HG03097 (cell line): ENCODE measurements at regions not wholly inside any gene's neighbourhood (a gene's known extent, or its start where the extent isn't known, plus 50 kb on each side); places are given as distances from the start of the nearest gene placed in this dataset.
A peak's percentile ranks its signal among the peaks of the same experiment; 100 is the strongest.
"Not testable (repeated sequence)": the region's sequence is repeated elsewhere in the genome, so short reads cannot be mapped to it uniquely, and the experiment has no call there.

Experiments
- ATAC-seq: cut with Tn5 transposase; IDR thresholded peaks from one replicate; pipeline ENCODE4 v1.9.1; 2021; ENCODE audit not compliant: unreplicated experiment, low FRiP score

GRCh38 chr4:128459547-128459946, 171.9 kb upstream of the PGRMC2 start:
- no peak for ATAC-seq

DNA sequence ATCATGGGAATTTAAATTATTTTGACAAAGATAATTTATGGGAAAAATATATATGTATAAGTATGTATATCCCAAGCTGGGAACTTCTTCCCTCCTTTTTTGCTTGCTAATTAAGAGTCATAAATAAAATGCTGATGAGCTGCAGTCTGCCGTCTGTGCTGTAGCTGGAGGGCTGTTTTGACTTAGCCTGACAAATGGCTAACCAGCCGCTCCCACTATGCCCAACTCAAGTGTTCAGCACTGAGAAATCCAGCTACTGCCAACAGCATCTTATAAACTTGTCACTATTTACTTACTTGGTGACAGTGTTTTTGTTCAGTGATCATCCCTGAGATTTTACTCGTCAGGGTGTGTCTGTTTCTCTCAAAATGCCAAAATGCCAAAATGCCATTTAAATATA, 171.2 kb upstream of the PGRMC2 start:
- ATAC-seq, result no peak

- no peak for ATAC-seq
Observed at GRCh38 chr4:128457726-128458125, 170.1 kb upstream of the PGRMC2 start.

- no peak for ATAC-seq
Observed at GRCh38 chr4:128456171-128456570, 168.6 kb upstream of the PGRMC2 start.

DNA sequence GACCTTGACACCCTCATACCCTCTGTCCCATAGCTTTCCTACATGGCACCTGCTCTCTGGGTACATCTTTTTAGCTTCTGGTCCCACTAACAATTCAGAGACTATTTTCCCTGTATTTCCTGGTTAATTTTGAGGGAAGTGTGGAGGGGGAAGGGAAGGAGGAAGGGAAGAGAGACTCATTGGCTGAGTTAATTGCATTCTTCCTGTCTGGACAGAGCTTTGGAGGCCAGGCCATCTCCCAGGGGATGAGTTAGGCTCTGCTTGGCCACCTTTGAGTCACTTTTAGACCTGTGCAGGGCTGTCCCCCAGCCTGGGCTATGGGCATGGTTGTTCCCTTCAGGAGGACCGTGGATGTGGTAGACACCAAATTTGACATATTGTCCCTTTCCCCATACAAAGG, 167.9 kb upstream of the PGRMC2 start:
- no peak for ATAC-seq

- ATAC-seq, result no peak
Observed at GRCh38 chr4:128454881-128455280, 167.3 kb upstream of the PGRMC2 start.

DNA sequence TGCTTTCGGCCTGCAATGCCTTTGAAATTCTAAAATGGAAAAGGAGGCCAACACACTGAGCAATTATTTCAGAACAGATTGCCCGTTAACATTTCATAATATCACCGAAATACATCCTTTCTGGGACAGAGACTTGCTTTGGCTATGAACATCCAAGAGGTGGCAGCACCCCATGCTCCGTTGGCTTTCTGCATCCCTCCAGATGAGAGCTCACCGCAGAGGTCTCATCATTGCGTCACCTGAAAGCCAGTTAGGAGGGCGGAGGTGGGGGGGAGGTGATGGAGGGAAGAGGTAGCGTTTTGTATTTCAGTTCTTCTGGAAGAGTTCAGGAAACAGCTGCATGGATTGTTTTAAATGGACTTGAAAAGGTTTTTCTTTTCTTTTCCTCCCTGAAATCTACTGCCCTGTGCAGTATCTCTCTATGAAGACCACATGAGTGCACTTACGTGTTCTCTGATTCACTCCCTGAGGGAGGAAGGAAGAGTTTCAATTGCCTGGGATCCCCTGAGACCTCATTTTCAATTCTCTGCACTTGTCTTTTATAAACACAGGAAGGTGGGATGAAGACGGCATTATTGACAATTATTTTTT, 166.8 kb upstream of the PGRMC2 start:
- peak; percentile 97 for ATAC-seq

DNA sequence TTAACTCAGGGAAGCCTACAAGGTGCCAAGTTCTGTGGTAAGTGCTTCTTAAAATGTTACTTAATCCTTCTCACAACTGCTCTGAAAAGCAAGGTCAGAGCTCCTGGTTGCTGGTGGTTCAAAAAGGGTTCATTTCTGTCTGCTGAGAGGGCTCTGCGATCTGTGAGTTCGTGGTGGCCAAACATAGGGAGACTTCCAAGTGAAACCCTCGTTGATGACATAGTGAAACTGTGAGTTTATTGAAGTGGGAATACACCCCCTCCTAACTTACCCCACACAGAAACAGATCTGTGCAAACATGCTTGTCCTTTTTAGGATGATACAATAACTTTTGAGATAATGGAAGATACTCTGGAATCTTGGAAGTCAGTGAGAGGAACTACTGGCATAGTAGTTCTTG, 164.8 kb upstream of the PGRMC2 start:
- ATAC-seq, result no peak

GRCh38 chr4:128451270-128451905, 163.8 kb upstream of the PGRMC2 start:
- no peak for ATAC-seq

DNA sequence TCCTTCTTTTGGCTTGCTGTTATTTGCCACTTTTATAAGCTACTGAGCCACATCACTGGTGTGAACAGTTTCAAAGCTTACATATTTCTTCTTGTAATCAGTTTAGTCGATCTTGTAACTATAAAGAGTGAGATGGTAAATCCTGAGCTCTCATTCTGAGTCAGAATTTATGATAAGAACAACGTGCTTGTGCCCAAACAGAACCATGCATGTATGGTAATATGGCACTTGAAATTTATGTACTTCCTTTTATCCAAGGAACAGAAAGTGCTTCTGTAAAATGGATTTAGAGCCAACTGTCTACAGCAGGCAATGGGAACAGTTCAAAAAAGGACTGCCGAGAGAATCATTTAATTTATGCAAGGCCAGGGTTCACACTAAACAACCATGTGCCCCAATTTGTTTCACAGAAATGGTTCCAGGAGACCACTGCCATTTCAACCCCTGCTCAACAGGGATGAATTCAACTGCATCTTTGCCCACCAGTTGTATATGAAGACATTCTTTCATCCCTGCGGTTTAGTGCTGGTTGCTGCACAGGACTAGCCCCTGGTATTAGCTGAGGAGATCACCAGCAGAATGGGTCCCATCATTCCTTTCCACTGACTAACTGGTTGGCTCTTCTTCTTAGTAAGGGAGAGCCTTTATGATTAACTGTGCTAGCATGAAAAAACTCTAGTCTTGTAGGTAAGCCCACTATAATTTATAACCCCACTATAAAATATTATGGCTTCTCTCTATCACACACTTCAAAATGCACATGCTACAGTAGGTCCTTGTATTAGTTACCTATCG, 162.9 kb upstream of the PGRMC2 start:
- no peak for ATAC-seq

GRCh38 chr4:128449251-128449650, 161.6 kb upstream of the PGRMC2 start:
- ATAC-seq, result no peak

GRCh38 chr4:128444544-128445302, 157.1 kb upstream of the PGRMC2 start:
- ATAC-seq, result no peak

- ATAC-seq, result no peak
Observed at GRCh38 chr4:128440923-128441322, 153.3 kb upstream of the PGRMC2 start.

GRCh38 chr4:128437023-128437422, 149.4 kb upstream of the PGRMC2 start:
- ATAC-seq, result not testable (repeated sequence)

DNA sequence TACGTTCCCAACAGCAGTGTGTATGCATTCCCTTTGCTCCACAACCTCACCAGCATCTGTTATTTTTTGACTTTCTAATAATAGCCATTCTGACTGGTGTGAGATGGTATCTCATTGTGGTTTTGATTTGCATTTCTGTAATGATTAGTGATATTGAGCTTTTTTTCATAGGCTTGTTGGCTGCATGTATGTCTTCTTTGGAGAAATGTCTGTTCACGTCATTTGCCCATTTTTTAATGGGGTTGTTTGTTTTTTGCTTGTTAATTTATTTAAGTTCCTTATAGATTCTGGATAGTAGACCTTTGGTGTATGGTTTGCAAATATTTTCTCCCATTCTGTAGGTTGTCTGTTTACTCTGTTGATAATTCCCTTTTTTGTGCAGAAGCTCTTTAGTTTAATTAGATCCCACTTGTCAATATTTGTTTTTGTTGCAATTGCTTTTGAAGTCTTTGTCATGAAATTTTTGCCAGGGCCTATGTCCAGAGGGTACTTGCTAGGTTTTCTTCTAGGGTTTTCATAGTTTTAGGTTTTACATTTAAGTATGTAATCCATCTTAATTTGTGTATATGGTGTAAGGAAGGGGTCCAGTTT, 141.5 kb upstream of the PGRMC2 start:
- not testable (repeated sequence) for ATAC-seq

DNA sequence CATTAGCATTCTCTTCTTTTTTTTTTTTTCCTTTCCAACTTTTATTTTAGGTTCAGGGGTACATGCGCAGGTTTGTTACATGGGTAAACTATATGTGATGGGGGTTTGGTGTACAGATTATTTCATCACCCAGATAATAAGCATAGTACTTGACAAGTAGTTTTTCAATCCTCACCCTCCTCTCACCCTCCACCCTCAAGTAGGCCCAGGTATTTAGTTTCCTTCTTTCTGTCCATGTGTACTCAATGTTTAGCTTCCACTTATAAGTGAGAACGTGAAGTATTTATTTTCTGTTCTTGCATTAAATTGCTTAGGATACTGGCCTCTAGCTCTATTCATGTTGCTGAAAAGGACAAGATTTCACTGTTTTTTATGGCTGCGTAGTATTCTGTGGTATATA, 140.8 kb upstream of the PGRMC2 start:
- no peak for ATAC-seq

- no peak for ATAC-seq
Observed at GRCh38 chr4:128427832-128428366, 140.3 kb upstream of the PGRMC2 start.

- ATAC-seq, result no peak
Observed at GRCh38 chr4:128424527-128425497, 137.2 kb upstream of the PGRMC2 start.

DNA sequence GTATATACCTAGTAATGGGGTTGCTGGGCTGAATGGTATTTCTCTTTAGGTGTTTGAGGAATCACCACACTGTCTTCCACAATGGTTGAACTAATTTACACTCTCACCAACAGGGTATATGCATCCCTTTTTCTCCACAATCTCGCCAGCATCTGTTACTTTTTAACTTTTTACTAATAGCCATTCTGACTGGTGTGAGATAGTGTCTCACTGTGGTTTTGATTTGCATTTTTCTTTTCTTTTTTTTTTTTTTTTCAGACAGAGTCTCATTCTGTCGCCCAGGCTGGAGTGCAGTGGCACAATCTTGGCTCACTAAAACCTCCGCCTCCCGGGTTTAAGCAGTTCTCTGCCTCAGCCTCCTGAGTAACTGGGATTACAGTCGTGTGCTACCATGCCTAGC, 134.7 kb upstream of the PGRMC2 start:
- peak; percentile 66 for ATAC-seq
